Esophagus squamous epithelium (tissue), 5 donors: ENCODE measurements at regions not wholly inside any gene's neighbourhood (a gene's known extent, or its start where the extent isn't known, plus 50 kb on each side); places are given as distances from the start of the nearest gene placed in this dataset.

Source experiments
- DNase-seq: peaks from one replicate; lab custom pipeline; 2025; lab: John Stamatoyannopoulos, UW
- H3K27ac ChIP-seq, 4 donors: fragments of 200-600 bp; sonication (generic); one replicate each; pipeline ENCODE4 v1.5.1; 2016 to 2019; ENCODE audit warnings: mild to moderate bottlenecking in 1 of 4
- H3K27me3 ChIP-seq, 4 donors: fragments of 200-600 bp; sonication (generic); 1 replicate in 3 of 4; 2 replicates in 1 of 4; pipeline versions ENCODE4 v1.5.1 to v1.6.0; 2017 to 2021; ENCODE audit warnings: antibody characterized with exemption in 1 of 4
- H3K36me3 ChIP-seq, 3 donors: fragments of 200-600 bp; sonication (generic); one replicate each; pipeline ENCODE4 v1.5.1; 2016 to 2019
- H3K4me1 ChIP-seq, 3 donors: fragments of 200-600 bp; sonication (generic); one replicate each; pipeline ENCODE4 v1.5.1; 2017 to 2019
- H3K4me3 ChIP-seq, 4 donors: fragments of 200-600 bp; sonication (generic); 1 replicate in 3 of 4; 2 replicates in 1 of 4; pipeline ENCODE4 v1.5.1; 2016 to 2019; ENCODE audit warnings: mild to moderate bottlenecking in 2 of 4, moderate library complexity in 1 of 4
- H3K9me3 ChIP-seq, 3 donors: fragments of 200-600 bp; sonication (generic); one replicate each; pipeline ENCODE4 v1.5.1; 2016 to 2019
- POLR2A ChIP-seq, 4 donors: fragments of 450-650 bp; IDR thresholded peaks; one replicate each; pipeline ENCODE4 v1.6.1; 2017; ENCODE audit warnings: antibody characterized with exemption in 4 of 4, mild to moderate bottlenecking in 4 of 4, moderate library complexity in 3 of 4
- WGBS, 2 donors: methylation state at CpG; one replicate each; pipeline ENCODE4 v1.1.5; 2018; 5-methylcytosine and 5-hydroxymethylcytosine counted together
- intact Hi-C: fragments of 100-400 bp; cut with DNase I; formaldehyde crosslinking; loops from one replicate; pipeline ENCODE4 v1.15.0; 2022
- TF ChIP-seq, protein P1 (sequence below), 6 experiments: fragments of 450-650 bp in 4 of 6; fragments of 200-600 bp in 2 of 6; sonication (generic) in 2 of 6; IDR thresholded peaks; one replicate each; pipeline ENCODE4 v1.5.1; 2016 to 2019; ENCODE audit warnings: antibody characterized with exemption in 6 of 6, mild to moderate bottlenecking in 4 of 6, moderate library complexity in 4 of 6
- donor health status: DM: yes; HTN: yes; CAD: no.

DNA sequence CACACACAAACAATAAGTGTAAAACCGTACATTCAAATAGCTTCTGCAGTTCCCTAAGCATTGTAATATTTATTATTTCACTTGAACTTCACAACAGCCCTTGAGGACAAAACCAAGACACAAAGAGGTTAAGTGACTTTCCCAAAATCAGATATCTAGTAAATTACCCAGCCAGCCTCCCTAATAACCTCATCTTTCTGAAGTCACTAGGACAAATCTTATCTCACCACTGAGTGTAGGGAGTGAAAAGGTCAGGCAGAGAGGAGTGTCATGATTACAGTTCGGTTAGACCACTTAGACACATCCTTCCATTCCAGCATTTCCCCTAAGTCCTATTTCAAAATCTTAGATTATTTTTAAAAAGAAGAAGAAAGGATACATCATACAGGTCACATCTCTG lies 377.3 kb upstream of the NFIA start:
- TF ChIP-seq, protein P1, sequence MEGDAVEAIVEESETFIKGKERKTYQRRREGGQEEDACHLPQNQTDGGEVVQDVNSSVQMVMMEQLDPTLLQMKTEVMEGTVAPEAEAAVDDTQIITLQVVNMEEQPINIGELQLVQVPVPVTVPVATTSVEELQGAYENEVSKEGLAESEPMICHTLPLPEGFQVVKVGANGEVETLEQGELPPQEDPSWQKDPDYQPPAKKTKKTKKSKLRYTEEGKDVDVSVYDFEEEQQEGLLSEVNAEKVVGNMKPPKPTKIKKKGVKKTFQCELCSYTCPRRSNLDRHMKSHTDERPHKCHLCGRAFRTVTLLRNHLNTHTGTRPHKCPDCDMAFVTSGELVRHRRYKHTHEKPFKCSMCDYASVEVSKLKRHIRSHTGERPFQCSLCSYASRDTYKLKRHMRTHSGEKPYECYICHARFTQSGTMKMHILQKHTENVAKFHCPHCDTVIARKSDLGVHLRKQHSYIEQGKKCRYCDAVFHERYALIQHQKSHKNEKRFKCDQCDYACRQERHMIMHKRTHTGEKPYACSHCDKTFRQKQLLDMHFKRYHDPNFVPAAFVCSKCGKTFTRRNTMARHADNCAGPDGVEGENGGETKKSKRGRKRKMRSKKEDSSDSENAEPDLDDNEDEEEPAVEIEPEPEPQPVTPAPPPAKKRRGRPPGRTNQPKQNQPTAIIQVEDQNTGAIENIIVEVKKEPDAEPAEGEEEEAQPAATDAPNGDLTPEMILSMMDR (IDR thresholded peaks at IDR 0.05), result no peak
- no peak for TF ChIP-seq POLR2A (IDR thresholded peaks at IDR 0.05)
- no peaks in the 10 kb centered on the region for H3K9me3 ChIP-seq
- H3K27me3 ChIP-seq, result no peaks in the 10 kb centered on the region
- no peak overlapping the region for H3K27ac ChIP-seq
- no peaks in the 10 kb centered on the region for H3K4me1 ChIP-seq
- H3K4me3 ChIP-seq, result no peak overlapping the region
- intact Hi-C loops, result no loop called here
- no peaks in the 10 kb centered on the region for H3K36me3 ChIP-seq
- no peak for DNase-seq
- WGBS, 2 donors, result 36 to 82% methylated on average over 2 of the region's 2 CpGs

DNA sequence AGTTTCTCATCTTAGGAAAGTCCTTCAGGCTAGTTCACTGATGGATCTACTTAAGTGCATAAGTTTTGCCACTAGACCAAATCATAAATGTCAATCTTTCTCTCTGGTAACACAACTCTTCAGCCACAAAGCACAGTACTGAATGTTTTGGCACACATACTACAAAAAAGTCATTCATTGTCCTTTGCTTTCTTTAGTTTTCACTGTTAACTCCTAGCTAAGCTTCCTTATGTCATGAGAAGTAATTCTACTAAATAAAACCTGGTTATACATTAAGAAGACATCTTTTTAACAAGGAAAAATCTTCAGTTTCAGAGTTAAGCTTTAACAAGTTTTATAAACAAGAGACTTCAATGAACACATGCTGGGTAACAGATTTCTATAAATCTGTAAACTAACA lies 379.2 kb upstream of the NFIA start:
- no peak for TF ChIP-seq POLR2A (IDR thresholded peaks at IDR 0.05)
- TF ChIP-seq, protein P1 (IDR thresholded peaks at IDR 0.05), result no peak
- intact Hi-C loops, result no loop called here
- no peaks in the 10 kb centered on the region for H3K9me3 ChIP-seq
- DNase-seq, result no peak
- no peak overlapping the region for H3K4me3 ChIP-seq
- no peaks in the 10 kb centered on the region for H3K4me1 ChIP-seq
- no peaks in the 10 kb centered on the region for H3K27me3 ChIP-seq
- H3K27ac ChIP-seq, result no peak overlapping the region
- no peaks in the 10 kb centered on the region for H3K36me3 ChIP-seq

- WGBS, 2 donors, result 39 to 49% methylated on average over 3 of the region's 3 CpGs
- no peaks in the 10 kb centered on the region for H3K36me3 ChIP-seq
- intact Hi-C loops, result no loop called here
Observed at GRCh38 chr1:60699325-60699724, 383.0 kb upstream of the NFIA start.

GRCh38 chr1:60697204-60697994 lies 385.0 kb upstream of the NFIA start:
- WGBS, 2 donors, result 44 to 45% methylated on average over 4 of the region's 4 CpGs
- DNase-seq, result no peak
- TF ChIP-seq, protein P1 (IDR thresholded peaks at IDR 0.05), result no peak
- TF ChIP-seq POLR2A (IDR thresholded peaks at IDR 0.05), result no peak
- intact Hi-C loops, result no loop called here
- Histone ChIP-seq H3K9me3 (no peaks in the 10 kb centered on the region), H3K4me3 (no peak overlapping the region), H3K27me3 (no peaks in the 10 kb centered on the region), H3K4me1 (no peaks in the 10 kb centered on the region), H3K27ac (no peak overlapping the region), H3K36me3 (no peaks in the 10 kb centered on the region)

More at GRCh38 chr1:60699325-60699724, 383.0 kb upstream of the NFIA start:
- H3K4me1 ChIP-seq, result no peaks in the 10 kb centered on the region
- TF ChIP-seq POLR2A (IDR thresholded peaks at IDR 0.05), result no peak
- H3K9me3 ChIP-seq, result no peaks in the 10 kb centered on the region
- H3K4me3 ChIP-seq, result no peak overlapping the region
- no peak overlapping the region for H3K27ac ChIP-seq
- no peaks in the 10 kb centered on the region for H3K27me3 ChIP-seq
- DNase-seq, result no peak

- Histone ChIP-seq H3K27me3 (no peaks in the 10 kb centered on the region), H3K4me1 (no peaks in the 10 kb centered on the region), H3K27ac (no peak overlapping the region), H3K4me3 (no peak overlapping the region), H3K36me3 (no peaks in the 10 kb centered on the region), H3K9me3 (no peaks in the 10 kb centered on the region)
- whole genome bisulfite sequencing, 2 donors, result 31 to 35% methylated on average over 1 of the region's 1 CpG
- intact Hi-C loops, result no loop called here
- TF ChIP-seq, protein P1 (IDR thresholded peaks at IDR 0.05), result no peak
- no peak for TF ChIP-seq POLR2A (IDR thresholded peaks at IDR 0.05)
- no peak for DNase-seq
Observed at GRCh38 chr1:60696512-60696911, 385.8 kb upstream of the NFIA start.
